Spleen (tissue), 11 donors: ENCODE measurements at regions not wholly inside any gene's neighbourhood (a gene's known extent, or its start where the extent isn't known, plus 50 kb on each side); places are given as distances from the start of the nearest gene placed in this dataset.

Experiments used
- DNase-seq: peaks from one replicate; pipeline ENCODE4 v3.0.0-alpha.2; 2020
- H3K27ac ChIP-seq, 8 donors: fragments of 200-600 bp; sonication (generic) in 7 of 8; 1 replicate in 4 of 8; 2 replicates in 4 of 8; pipeline versions ENCODE4 v1.5.0 to v1.8.0; 2016 to 2021; ENCODE audit warnings: inconsistent platforms in 4 of 8, mild to moderate bottlenecking in 4 of 8, moderate library complexity in 1 of 8
- H3K27me3 ChIP-seq, 7 donors: fragments of 200-600 bp; sonication (generic) in 6 of 7; replicated peaks in 1 of 7; 1 replicate in 4 of 7; 2 replicates in 3 of 7; pipeline versions ENCODE4 v1.5.0 to v1.8.0; 2016 to 2021; ENCODE audit warnings: inconsistent platforms in 3 of 7, mild to moderate bottlenecking in 1 of 7
- H3K36me3 ChIP-seq, 6 donors: fragments of 200-600 bp; sonication (generic) in 5 of 6; 1 replicate in 4 of 6; 2 replicates in 2 of 6; pipeline versions ENCODE4 v1.5.0 to v1.8.0; 2016 to 2021; ENCODE audit warnings: inconsistent platforms in 2 of 6
- H3K4me1 ChIP-seq, 6 donors: fragments of 200-600 bp; sonication (generic) in 5 of 6; 1 replicate in 3 of 6; 2 replicates in 3 of 6; pipeline versions ENCODE4 v1.5.0 to v1.8.0; 2016 to 2021; ENCODE audit warnings: inconsistent platforms in 3 of 6
- H3K4me3 ChIP-seq, 8 donors: fragments of 200-600 bp; sonication (generic) in 7 of 8; 1 replicate in 4 of 8; 2 replicates in 4 of 8; pipeline versions ENCODE4 v1.5.0 to v1.8.0; 2016 to 2021; ENCODE audit warnings: inconsistent platforms in 4 of 8, mild to moderate bottlenecking in 4 of 8, moderate library complexity in 2 of 8
- H3K9me3 ChIP-seq, 8 donors: fragments of 200-600 bp; sonication (generic) in 7 of 8; 1 replicate in 4 of 8; 2 replicates in 4 of 8; pipeline versions ENCODE4 v1.5.0 to v1.8.0; 2016 to 2021; ENCODE audit warnings: inconsistent platforms in 4 of 8
- CTCF ChIP-seq, 11 experiments: fragments of 200-600 bp in 7 of 11; fragments of 450-650 bp in 4 of 11; sonication (generic) in 4 of 11; IDR thresholded peaks in 8 of 11; conservative IDR thresholded peaks in 3 of 11; 1 replicate in 7 of 11; 2 replicates in 4 of 11; pipeline versions ENCODE4 v1.4.0 to v1.8.0; 2016 to 2021; ENCODE audit warnings: antibody characterized with exemption in 11 of 11, inconsistent platforms in 4 of 11, mild to moderate bottlenecking in 1 of 11
- POLR2A ChIP-seq, 3 donors: fragments of 450-650 bp; IDR thresholded peaks; one replicate each; pipeline ENCODE4 v1.5.1; 2017; ENCODE audit warnings: antibody characterized with exemption in 3 of 3, mild to moderate bottlenecking in 1 of 3
- POLR2AphosphoS5 ChIP-seq, 3 donors: sonication (generic); formaldehyde crosslinking; IDR thresholded peaks; one replicate each; pipeline ENCODE4 v1.5.1; 2017; ENCODE audit warnings: antibody characterized with exemption in 3 of 3
- WGBS, 5 donors: extraction: QIAGEN DNeasy Blood & Tissue Kit in 3 of 5; methylation state at CpG; one replicate each; pipeline versions ENCODE4 v1.1.5 to v1.1.7; 2013 to 2018; 5-methylcytosine and 5-hydroxymethylcytosine counted together
- intact Hi-C: fragments of 100-400 bp; cut with DNase I; formaldehyde crosslinking; loops from one replicate; pipeline ENCODE4 v1.15.0; 2023; ENCODE audit warnings: low total_unique reads
- donor health status: healthy with polysubstance abuse.
- donor health status: DM: no; HTN: no; CAD: no; lungs with moderate emphysema.
- donor health status: DM: no; HTN: no; CAD: no.
- donor health status: Bipolar disorder and iron deficiency.
- donor health status: healthy.
- donor health status: DM: no; HTN: no; CAD: no.
- donor health status: DM: yes; HTN: yes; CAD: no.

- no peak for DNase-seq
- no peaks in the 10 kb centered on the region for H3K4me1 ChIP-seq
- WGBS, 5 donors: 71 to 92% (median 85%) methylated on average over 1 of the region's 1 CpG
- H3K9me3 ChIP-seq: peaks cover 0 to 53% (median 32%) of the 10 kb centered on the region in 8 donors
- no peak overlapping the region for H3K27ac ChIP-seq
- no peaks in the 10 kb centered on the region for H3K27me3 ChIP-seq
- intact Hi-C loops: no loop called here
- TF ChIP-seq CTCF (IDR thresholded peaks at IDR 0.05 in 8 of 11, conservative IDR thresholded peaks at IDR 0.05 in 3 of 11): no peak
- TF ChIP-seq POLR2AphosphoS5 (IDR thresholded peaks at IDR 0.05): no peak
- no peak for TF ChIP-seq POLR2A (IDR thresholded peaks at IDR 0.05)
- H3K36me3 ChIP-seq: no peaks in the 10 kb centered on the region
- H3K4me3 ChIP-seq: no peak overlapping the region
Observed at GRCh38 chr10:28137907-28138880, 139.3 kb upstream of the ODAD2 start.

- no peak for DNase-seq
- TF ChIP-seq POLR2A (IDR thresholded peaks at IDR 0.05) (no peak), POLR2AphosphoS5 (IDR thresholded peaks at IDR 0.05) (no peak), CTCF (IDR thresholded peaks at IDR 0.05 in 8 of 11, conservative IDR thresholded peaks at IDR 0.05 in 3 of 11) (no peak)
- intact Hi-C loops: no loop called here
Observed at GRCh38 chr10:28135258-28135657, 136.4 kb upstream of the ODAD2 start.

GRCh38 chr10:28130267-28130666 is 131.4 kb upstream of the ODAD2 start:
- Histone ChIP-seq H3K36me3 (peaks cover 0 to 14% (median 0%) of the 10 kb centered on the region in 6 donors), H3K4me3 (no peak overlapping the region), H3K9me3 (peaks cover 0 to 23% (median 1%) of the 10 kb centered on the region in 8 donors), H3K27me3 (no peaks in the 10 kb centered on the region), H3K4me1 (no peaks in the 10 kb centered on the region), H3K27ac (no peak overlapping the region)
- no peak for DNase-seq
- WGBS, 5 donors: 50 to 80% (median 68%) methylated on average over 3 of the region's 3 CpGs
- intact Hi-C loops: no loop called here
- TF ChIP-seq CTCF (IDR thresholded peaks at IDR 0.05 in 8 of 11, conservative IDR thresholded peaks at IDR 0.05 in 3 of 11) (no peak), POLR2A (IDR thresholded peaks at IDR 0.05) (no peak), POLR2AphosphoS5 (IDR thresholded peaks at IDR 0.05) (no peak)

More at GRCh38 chr10:28135258-28135657, 136.4 kb upstream of the ODAD2 start:
- Histone ChIP-seq H3K27ac (no peak overlapping the region), H3K36me3 (peaks cover 0 to 3% (median 0%) of the 10 kb centered on the region in 6 donors), H3K4me1 (no peaks in the 10 kb centered on the region), H3K9me3 (peaks cover 0 to 58% (median 33%) of the 10 kb centered on the region in 8 donors), H3K27me3 (no peaks in the 10 kb centered on the region), H3K4me3 (no peak overlapping the region)

- intact Hi-C loops: no loop called here
- TF ChIP-seq CTCF (IDR thresholded peaks at IDR 0.05 in 8 of 11, conservative IDR thresholded peaks at IDR 0.05 in 3 of 11) (no peak), POLR2AphosphoS5 (IDR thresholded peaks at IDR 0.05) (no peak), POLR2A (IDR thresholded peaks at IDR 0.05) (no peak)
- Histone ChIP-seq H3K4me3 (no peak overlapping the region), H3K9me3 (peaks cover 0 to 2% (median 0%) of the 10 kb centered on the region in 8 donors), H3K36me3 (peaks cover 0 to 34% (median 0%) of the 10 kb centered on the region in 6 donors), H3K27ac (no peak overlapping the region), H3K4me1 (no peaks in the 10 kb centered on the region), H3K27me3 (no peaks in the 10 kb centered on the region)
- no peak for DNase-seq
- WGBS, 5 donors: 90 to 98% (median 93%) methylated on average over 3 of the region's 3 CpGs
Observed at GRCh38 chr10:28127881-28128280, 129.0 kb upstream of the ODAD2 start.
